GM12878 (cell line): ENCODE measurements at regions not wholly inside any gene's neighbourhood (a gene's known extent, or its start where the extent isn't known, plus 50 kb on each side); places are given as distances from the start of the nearest gene placed in this dataset.

Source experiments
- ATAC-seq: fragments of 200-7000 bp; cut with Tn5 transposase; 3 replicates; pipeline ENCODE4 v1.9.1; 2020; ENCODE audit warnings: mild to moderate bottlenecking, moderate library complexity
- BruUV-seq: library from RNA; stranded (reverse); fragments of 400-500 nt; replicated peaks from 2 replicates; lab custom pipeline; 2021; lab: Mats Ljungman, UMichigan
- CTCF ChIA-PET: fragments of 300-600 bp; sonication (Branson Sonifier 250); formaldehyde crosslinking; extraction: SDS; loops from one replicate; lab custom pipeline; 2021; ENCODE audit warnings: inconsistent platforms; lab: Yijun Ruan, JAX
- POLR2A ChIA-PET: fragments of 350-600 bp; formaldehyde crosslinking; extraction: SDS; loops from one replicate; lab custom pipeline; 2021; ENCODE audit warnings: inconsistent platforms; lab: Charles Lee
- RAD21 ChIA-PET: fragments of 300-600 bp; sonication (Branson Sonifier 250); formaldehyde crosslinking; loops from one replicate; lab custom pipeline; 2023; ENCODE audit warnings: antibody characterized with exemption; ENCODE audit not compliant: unreplicated experiment; lab: Charles Lee
- SMC1A ChIA-PET: fragments of 300-600 bp; sonication (Branson Sonifier 250); formaldehyde crosslinking; loops from one replicate; lab custom pipeline; 2023; ENCODE audit not compliant: unreplicated experiment, uncharacterized antibody; lab: Charles Lee
- DNase-seq: peaks from one replicate; pipeline ENCODE4 v3.0.0-alpha.2; 2011; ENCODE audit warnings: low read depth, low spot score
- FAIRE-seq: peaks from 3 replicates; lab custom pipeline; 2011; peaks lifted over from hg19 to GRCh38; lab: Jason Lieb, UNC
- H2AFZ ChIP-seq: 2 replicates; pipeline ENCODE4 v1.6.0; 2011; ENCODE audit warnings: low read depth, low read length, control low read depth; ENCODE audit not compliant: control insufficient read depth
- H3K27ac ChIP-seq: 2 replicates; pipeline ENCODE4 v1.5.1; 2011; ENCODE audit warnings: control low read depth; ENCODE audit not compliant: control insufficient read depth, insufficient read depth
- H3K27me3 ChIP-seq, 2 experiments: replicated peaks in 1 of 2; 2 replicates each; pipeline versions ENCODE4 v1.6.0 to v1.6.1; 2011; ENCODE audit warnings: low read length in 1 of 2; ENCODE audit not compliant: control insufficient read depth in 2 of 2, insufficient read depth in 2 of 2
- H3K36me3 ChIP-seq, 2 experiments: 2 replicates each; pipeline ENCODE4 v1.5.1; 2011; ENCODE audit warnings: low read length in 1 of 2; ENCODE audit not compliant: control insufficient read depth in 2 of 2, insufficient read depth in 2 of 2
- H3K4me1 ChIP-seq: 2 replicates; pipeline ENCODE4 v1.6.1; 2011; ENCODE audit warnings: mild to moderate bottlenecking, low read length, moderate library complexity, mixed read lengths; ENCODE audit not compliant: control insufficient read depth, insufficient read depth
- H3K4me2 ChIP-seq: 2 replicates; pipeline ENCODE4 v1.6.0; 2011; ENCODE audit warnings: control low read depth; ENCODE audit not compliant: control insufficient read depth, insufficient read depth
- H3K4me3 ChIP-seq: fragments of 200-600 bp; sonication (generic); 2 replicates; pipeline ENCODE4 v1.5.1; 2016
- H3K79me2 ChIP-seq: 2 replicates; pipeline ENCODE4 v1.6.0; 2011; ENCODE audit warnings: low read length; ENCODE audit not compliant: control insufficient read depth, insufficient read depth
- H3K9ac ChIP-seq: 2 replicates; pipeline ENCODE4 v1.8.0; 2011; ENCODE audit warnings: low read length, control low read depth, mixed read lengths; ENCODE audit not compliant: control insufficient read depth, insufficient read depth
- H3K9me3 ChIP-seq: replicated peaks from 3 replicates; pipeline ENCODE4 v1.5.1; 2011; ENCODE audit warnings: mild to moderate bottlenecking, low read length; ENCODE audit not compliant: control insufficient read depth, insufficient read depth
- H4K20me1 ChIP-seq: 2 replicates; pipeline ENCODE4 v1.6.0; 2011; ENCODE audit not compliant: control insufficient read depth, insufficient read depth
- BMI1 ChIP-seq: fragments of 450-650 bp; IDR thresholded peaks from 2 replicates; pipeline ENCODE4 v1.6.1; 2016; ENCODE audit warnings: mild to moderate bottlenecking, moderate library complexity, borderline replicate concordance
- HDAC2 ChIP-seq: fragments of 200-600 bp; sonication (generic); IDR thresholded peaks from 2 replicates; pipeline ENCODE4 v1.6.1; 2017
- POLR2AphosphoS5 ChIP-seq: IDR thresholded peaks from 2 replicates; pipeline ENCODE4 v1.6.1; 2011; ENCODE audit warnings: mild to moderate bottlenecking, low read length, inconsistent platforms
- TAF1 ChIP-seq: IDR thresholded peaks from 2 replicates; pipeline ENCODE4 v1.6.1; 2011; ENCODE audit warnings: mild to moderate bottlenecking, low read depth, low read length, borderline replicate concordance
- TARDBP ChIP-seq: IDR thresholded peaks from 2 replicates; pipeline ENCODE4 v1.6.1; 2016; ENCODE audit warnings: borderline replicate concordance
- WGBS: methylation state at CpG from one replicate; pipeline ENCODE4 v1.1.6; 2016; ENCODE audit warnings: low lambda C conversion rate; ENCODE audit not compliant: insufficient replicate concordance, insufficient coverage; ENCODE audit errors: missing lambda C conversion rate; 5-methylcytosine and 5-hydroxymethylcytosine counted together
- in situ Hi-C: fragments of 300-500 bp; cut with MboI; formaldehyde crosslinking; loops from 9 replicates; pipeline ENCODE4 v1.14.3; 2018; ENCODE audit warnings: mixed read lengths
- intact Hi-C: fragments of 100-400 bp; cut with micrococcal nuclease; formaldehyde crosslinking; loops from one replicate; pipeline ENCODE4 v1.14.2; 2022; ENCODE audit not compliant: unreplicated experiment
- TF ChIP-seq, protein P1 (sequence below): fragments of 450-650 bp; IDR thresholded peaks from 2 replicates; pipeline ENCODE4 v1.6.1; 2018; ENCODE audit warnings: borderline replicate concordance, mild to moderate bottlenecking; ENCODE audit not compliant: partially characterized antibody
- TF ChIP-seq, protein P2 (sequence below): fragments of 450-650 bp; formaldehyde crosslinking; IDR thresholded peaks from 2 replicates; pipeline ENCODE4 v1.4.0; 2020; ENCODE audit warnings: mild to moderate bottlenecking, moderate library complexity
- TF ChIP-seq, protein P3 (sequence below): fragments of 450-650 bp; formaldehyde crosslinking; IDR thresholded peaks from 2 replicates; pipeline ENCODE4 v1.5.0; 2022; ENCODE audit warnings: mild to moderate bottlenecking, missing genetic modification characterization

DNA sequence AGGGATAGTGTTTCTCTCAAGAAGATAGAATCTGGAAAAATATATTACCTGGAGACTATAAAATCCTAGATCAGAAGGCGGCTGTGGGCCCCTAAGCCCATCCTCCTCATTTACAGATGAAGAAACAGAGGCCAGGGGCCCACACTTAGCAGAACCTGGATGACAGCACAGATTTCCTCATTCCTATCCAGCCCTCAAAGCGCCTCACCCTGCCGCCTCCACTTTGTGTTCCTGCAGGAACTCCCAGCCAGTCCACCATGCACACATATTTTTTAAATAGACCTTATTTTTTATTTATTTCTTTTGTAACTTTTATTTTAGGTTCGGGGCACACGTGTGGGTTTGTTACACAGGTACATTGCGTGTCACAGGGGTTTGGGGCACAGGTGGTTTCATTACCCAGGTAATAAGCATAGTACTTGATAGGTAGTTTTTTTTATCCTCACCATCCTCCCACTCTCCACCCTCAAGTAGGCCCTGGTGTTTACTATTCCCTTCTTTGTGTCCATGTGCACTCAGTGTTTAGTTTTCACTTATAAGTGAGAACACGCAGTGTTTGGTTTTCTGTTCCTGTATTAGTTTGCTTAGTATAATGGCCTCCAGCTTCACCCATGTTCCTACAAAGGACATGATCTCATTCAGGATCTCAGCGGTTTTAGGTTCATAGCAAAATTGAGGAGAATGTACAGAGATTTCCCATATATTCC, 85.5 kb upstream of the MAP1B start:
- no peak for DNase-seq
- no peaks in the 10 kb centered on the region; the same call in 1 of the 3 replicates for H3K9me3 ChIP-seq
- H3K4me3 ChIP-seq = no peak overlapping the region
- H2AFZ ChIP-seq = no peak overlapping the region
- RAD21 ChIA-PET = no interaction called here
- in situ Hi-C loops (no loop called here), intact Hi-C loops (no loop called here)
- BruUV-seq = no TSS peak
- H3K4me1 ChIP-seq = no peaks in the 10 kb centered on the region
- POLR2A ChIA-PET = no interaction called here
- no peak for FAIRE-seq
- H4K20me1 ChIP-seq = no peaks in the 10 kb centered on the region
- no peaks in the 10 kb centered on the region for H3K79me2 ChIP-seq
- SMC1A ChIA-PET = no interaction called here
- no peak for ATAC-seq
- CTCF ChIA-PET = no interaction called here
- 30% methylated on average over 8 of the region's 8 CpGs for WGBS
- H3K4me2 ChIP-seq = no peak overlapping the region
- no peaks in the 10 kb centered on the region; a peak in 1 of 4 replicates for H3K27me3 ChIP-seq
- H3K9ac ChIP-seq = no peak overlapping the region
- H3K36me3 ChIP-seq = no peaks in the 10 kb centered on the region
- no peak overlapping the region for H3K27ac ChIP-seq
- TF ChIP-seq POLR2AphosphoS5 = no peak
- TF ChIP-seq, protein P1, sequence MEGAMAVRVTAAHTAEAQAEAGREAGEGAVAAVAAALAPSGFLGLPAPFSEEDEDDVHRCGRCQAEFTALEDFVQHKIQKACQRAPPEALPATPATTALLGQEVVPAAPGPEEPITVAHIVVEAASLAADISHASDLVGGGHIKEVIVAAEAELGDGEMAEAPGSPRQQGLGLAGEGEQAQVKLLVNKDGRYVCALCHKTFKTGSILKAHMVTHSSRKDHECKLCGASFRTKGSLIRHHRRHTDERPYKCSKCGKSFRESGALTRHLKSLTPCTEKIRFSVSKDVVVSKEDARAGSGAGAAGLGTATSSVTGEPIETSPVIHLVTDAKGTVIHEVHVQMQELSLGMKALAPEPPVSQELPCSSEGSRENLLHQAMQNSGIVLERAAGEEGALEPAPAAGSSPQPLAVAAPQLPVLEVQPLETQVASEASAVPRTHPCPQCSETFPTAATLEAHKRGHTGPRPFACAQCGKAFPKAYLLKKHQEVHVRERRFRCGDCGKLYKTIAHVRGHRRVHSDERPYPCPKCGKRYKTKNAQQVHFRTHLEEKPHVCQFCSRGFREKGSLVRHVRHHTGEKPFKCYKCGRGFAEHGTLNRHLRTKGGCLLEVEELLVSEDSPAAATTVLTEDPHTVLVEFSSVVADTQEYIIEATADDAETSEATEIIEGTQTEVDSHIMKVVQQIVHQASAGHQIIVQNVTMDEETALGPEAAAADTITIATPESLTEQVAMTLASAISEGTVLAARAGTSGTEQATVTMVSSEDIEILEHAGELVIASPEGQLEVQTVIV = no peak
- no peak for TF ChIP-seq TARDBP
- TF ChIP-seq BMI1 = no peak
- no peak for TF ChIP-seq TAF1
- TF ChIP-seq, protein P2, sequence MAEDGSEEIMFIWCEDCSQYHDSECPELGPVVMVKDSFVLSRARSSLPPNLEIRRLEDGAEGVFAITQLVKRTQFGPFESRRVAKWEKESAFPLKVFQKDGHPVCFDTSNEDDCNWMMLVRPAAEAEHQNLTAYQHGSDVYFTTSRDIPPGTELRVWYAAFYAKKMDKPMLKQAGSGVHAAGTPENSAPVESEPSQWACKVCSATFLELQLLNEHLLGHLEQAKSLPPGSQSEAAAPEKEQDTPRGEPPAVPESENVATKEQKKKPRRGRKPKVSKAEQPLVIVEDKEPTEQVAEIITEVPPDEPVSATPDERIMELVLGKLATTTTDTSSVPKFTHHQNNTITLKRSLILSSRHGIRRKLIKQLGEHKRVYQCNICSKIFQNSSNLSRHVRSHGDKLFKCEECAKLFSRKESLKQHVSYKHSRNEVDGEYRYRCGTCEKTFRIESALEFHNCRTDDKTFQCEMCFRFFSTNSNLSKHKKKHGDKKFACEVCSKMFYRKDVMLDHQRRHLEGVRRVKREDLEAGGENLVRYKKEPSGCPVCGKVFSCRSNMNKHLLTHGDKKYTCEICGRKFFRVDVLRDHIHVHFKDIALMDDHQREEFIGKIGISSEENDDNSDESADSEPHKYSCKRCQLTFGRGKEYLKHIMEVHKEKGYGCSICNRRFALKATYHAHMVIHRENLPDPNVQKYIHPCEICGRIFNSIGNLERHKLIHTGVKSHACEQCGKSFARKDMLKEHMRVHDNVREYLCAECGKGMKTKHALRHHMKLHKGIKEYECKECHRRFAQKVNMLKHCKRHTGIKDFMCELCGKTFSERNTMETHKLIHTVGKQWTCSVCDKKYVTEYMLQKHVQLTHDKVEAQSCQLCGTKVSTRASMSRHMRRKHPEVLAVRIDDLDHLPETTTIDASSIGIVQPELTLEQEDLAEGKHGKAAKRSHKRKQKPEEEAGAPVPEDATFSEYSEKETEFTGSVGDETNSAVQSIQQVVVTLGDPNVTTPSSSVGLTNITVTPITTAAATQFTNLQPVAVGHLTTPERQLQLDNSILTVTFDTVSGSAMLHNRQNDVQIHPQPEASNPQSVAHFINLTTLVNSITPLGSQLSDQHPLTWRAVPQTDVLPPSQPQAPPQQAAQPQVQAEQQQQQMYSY = no peak
- TF ChIP-seq HDAC2 = no peak
- TF ChIP-seq, protein P3, sequence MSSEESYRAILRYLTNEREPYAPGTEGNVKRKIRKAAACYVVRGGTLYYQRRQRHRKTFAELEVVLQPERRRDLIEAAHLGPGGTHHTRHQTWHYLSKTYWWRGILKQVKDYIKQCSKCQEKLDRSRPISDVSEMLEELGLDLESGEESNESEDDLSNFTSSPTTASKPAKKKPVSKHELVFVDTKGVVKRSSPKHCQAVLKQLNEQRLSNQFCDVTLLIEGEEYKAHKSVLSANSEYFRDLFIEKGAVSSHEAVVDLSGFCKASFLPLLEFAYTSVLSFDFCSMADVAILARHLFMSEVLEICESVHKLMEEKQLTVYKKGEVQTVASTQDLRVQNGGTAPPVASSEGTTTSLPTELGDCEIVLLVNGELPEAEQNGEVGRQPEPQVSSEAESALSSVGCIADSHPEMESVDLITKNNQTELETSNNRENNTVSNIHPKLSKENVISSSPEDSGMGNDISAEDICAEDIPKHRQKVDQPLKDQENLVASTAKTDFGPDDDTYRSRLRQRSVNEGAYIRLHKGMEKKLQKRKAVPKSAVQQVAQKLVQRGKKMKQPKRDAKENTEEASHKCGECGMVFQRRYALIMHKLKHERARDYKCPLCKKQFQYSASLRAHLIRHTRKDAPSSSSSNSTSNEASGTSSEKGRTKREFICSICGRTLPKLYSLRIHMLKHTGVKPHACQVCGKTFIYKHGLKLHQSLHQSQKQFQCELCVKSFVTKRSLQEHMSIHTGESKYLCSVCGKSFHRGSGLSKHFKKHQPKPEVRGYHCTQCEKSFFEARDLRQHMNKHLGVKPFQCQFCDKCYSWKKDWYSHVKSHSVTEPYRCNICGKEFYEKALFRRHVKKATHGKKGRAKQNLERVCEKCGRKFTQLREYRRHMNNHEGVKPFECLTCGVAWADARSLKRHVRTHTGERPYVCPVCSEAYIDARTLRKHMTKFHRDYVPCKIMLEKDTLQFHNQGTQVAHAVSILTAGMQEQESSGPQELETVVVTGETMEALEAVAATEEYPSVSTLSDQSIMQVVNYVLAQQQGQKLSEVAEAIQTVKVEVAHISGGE (CRISPR knock-in tag) = no peak
